ENCODE measurements at regions not wholly inside any gene's neighbourhood (a gene's known extent, or its start where the extent isn't known, plus 50 kb on each side); places are given as distances from the start of the nearest gene placed in this dataset.

DNA sequence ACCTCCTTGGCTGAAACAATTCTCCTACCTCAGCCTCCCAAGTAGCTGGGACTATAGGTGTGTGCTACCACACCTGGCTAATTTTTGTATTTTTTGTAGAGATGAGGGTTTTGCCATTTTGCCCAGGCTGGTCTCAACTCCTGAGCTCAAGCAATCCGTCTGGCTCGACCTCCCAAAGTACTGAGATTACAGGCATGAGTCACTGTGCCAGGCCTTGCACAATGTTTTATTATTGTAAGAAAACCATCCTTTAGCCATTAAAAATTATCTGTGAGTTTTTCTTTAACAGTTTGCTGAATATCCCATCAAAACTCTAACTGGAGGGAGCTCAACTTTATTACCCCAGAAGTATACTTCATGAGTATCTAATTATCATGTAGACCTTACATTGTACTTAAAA lies 900.3 kb downstream of the PCDH7 start:
- TF ChIP-seq EZH2phosphoT487 (IDR thresholded peaks at IDR 0.05; ENCODE audit: borderline replicate concordance, low read depth, low read length), result no peak
- TF ChIP-seq, protein P1, sequence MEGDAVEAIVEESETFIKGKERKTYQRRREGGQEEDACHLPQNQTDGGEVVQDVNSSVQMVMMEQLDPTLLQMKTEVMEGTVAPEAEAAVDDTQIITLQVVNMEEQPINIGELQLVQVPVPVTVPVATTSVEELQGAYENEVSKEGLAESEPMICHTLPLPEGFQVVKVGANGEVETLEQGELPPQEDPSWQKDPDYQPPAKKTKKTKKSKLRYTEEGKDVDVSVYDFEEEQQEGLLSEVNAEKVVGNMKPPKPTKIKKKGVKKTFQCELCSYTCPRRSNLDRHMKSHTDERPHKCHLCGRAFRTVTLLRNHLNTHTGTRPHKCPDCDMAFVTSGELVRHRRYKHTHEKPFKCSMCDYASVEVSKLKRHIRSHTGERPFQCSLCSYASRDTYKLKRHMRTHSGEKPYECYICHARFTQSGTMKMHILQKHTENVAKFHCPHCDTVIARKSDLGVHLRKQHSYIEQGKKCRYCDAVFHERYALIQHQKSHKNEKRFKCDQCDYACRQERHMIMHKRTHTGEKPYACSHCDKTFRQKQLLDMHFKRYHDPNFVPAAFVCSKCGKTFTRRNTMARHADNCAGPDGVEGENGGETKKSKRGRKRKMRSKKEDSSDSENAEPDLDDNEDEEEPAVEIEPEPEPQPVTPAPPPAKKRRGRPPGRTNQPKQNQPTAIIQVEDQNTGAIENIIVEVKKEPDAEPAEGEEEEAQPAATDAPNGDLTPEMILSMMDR (conservative IDR thresholded peaks at IDR 0.05; ENCODE audit: low read length), result no peak
- Histone ChIP-seq H4K20me1 (ENCODE audit: insufficient read depth, low read length) (no peaks in the 10 kb centered on the region), H3K36me3 (ENCODE audit: insufficient read depth, low read length) (no peaks in the 10 kb centered on the region), H3K9me2 (ENCODE audit: insufficient read depth, low read length) (no peaks in the 10 kb centered on the region), H3K27ac (ENCODE audit: low read depth, low read length, poor library complexity, severe bottlenecking) (no peak overlapping the region), H3K4me1 (ENCODE audit: insufficient read depth, low read length, poor library complexity, severe bottlenecking) (no peaks in the 10 kb centered on the region), H3K79me2 (ENCODE audit: insufficient read depth, low read depth, low read length) (no peaks in the 10 kb centered on the region), H2AFZ (ENCODE audit: low read length) (no peak overlapping the region), H3K9me3 (ENCODE audit: low read length) (no peaks in the 10 kb centered on the region), H3K4me3 (ENCODE audit: low read depth, low read length, poor library complexity, severe bottlenecking) (no peak overlapping the region), H3K4me2 (ENCODE audit: low read length) (no peak overlapping the region)
- ChIA-PET POLR2A (interaction anchor here (0.7 kb wide), 1 partner anchor 15 kb away, joined by 5 read pairs; no protein-coding TSS in a partner anchor), CTCF (ENCODE audit: unreplicated experiment) (no interaction called here)
- intact Hi-C loops (cut with micrococcal nuclease; ENCODE audit: unreplicated experiment), result no loop called here
- BruUV-seq (replicated peaks), result no TSS peak
- no peak for DNase-seq (ENCODE audit: low spot score)

DNA sequence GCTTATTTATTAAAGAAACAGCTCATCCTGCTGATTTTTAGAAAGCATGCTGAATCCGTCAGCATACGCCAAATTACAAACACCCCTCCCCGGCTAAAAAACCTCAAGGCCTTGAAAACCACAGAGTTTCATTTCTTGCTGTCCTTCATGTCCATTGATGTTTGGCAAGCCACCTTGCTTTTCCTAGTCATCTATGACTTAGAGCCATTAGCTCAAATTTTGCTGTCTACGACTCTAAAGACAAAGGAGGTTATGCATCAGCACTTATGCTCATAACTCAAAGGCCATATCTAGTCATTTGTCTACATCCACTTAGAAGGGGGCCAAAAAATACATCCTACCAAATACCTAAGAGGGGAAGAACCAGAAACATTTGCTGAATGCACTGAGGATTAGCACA lies 925.1 kb downstream of the PCDH7 start:
- ChIA-PET POLR2A (no interaction called here), CTCF (ENCODE audit: unreplicated experiment) (no interaction called here)
- H3K36me3 ChIP-seq (ENCODE audit: insufficient read depth, low read length), result no peaks in the 10 kb centered on the region
- H3K27ac ChIP-seq (ENCODE audit: low read depth, low read length, poor library complexity, severe bottlenecking), result no peak overlapping the region
- no peak for DNase-seq (ENCODE audit: low spot score)
- H3K9me3 ChIP-seq (ENCODE audit: low read length), result no peaks in the 10 kb centered on the region
- no peaks in the 10 kb centered on the region for H4K20me1 ChIP-seq (ENCODE audit: insufficient read depth, low read length)
- intact Hi-C loops (cut with micrococcal nuclease; ENCODE audit: unreplicated experiment), result no loop called here
- no peak overlapping the region for H2AFZ ChIP-seq (ENCODE audit: low read length)
- no peaks in the 10 kb centered on the region for H3K9me2 ChIP-seq (ENCODE audit: insufficient read depth, low read length)
- no peaks in the 10 kb centered on the region for H3K4me1 ChIP-seq (ENCODE audit: insufficient read depth, low read length, poor library complexity, severe bottlenecking)
- TF ChIP-seq, protein P1 (conservative IDR thresholded peaks at IDR 0.05; ENCODE audit: low read length), result no peak
- TF ChIP-seq EZH2phosphoT487 (IDR thresholded peaks at IDR 0.05; ENCODE audit: borderline replicate concordance, low read depth, low read length), result no peak
- H3K4me3 ChIP-seq (ENCODE audit: low read depth, low read length, poor library complexity, severe bottlenecking), result no peak overlapping the region
- no peaks in the 10 kb centered on the region for H3K79me2 ChIP-seq (ENCODE audit: insufficient read depth, low read depth, low read length)
- no TSS peak for BruUV-seq (replicated peaks)
- H3K4me2 ChIP-seq (ENCODE audit: low read length), result no peak overlapping the region

DNA sequence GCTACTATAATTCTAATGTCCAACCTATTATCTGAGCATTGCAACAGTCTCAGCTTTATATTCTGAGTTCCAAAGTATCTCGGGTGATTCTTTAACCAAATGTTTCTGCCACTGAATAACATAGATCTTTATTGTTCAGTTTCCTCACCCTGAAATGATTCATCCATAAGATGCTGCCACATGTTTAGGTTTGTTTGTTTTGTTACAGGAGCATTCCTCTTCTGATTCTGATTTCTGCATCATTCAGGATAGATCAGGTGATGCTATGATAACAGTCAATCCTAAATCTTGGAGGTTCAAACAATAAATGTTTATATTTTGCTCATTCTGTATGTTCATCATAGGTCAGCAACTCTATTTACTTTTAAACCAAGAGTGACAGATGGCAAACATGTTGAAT lies 927.6 kb downstream of the PCDH7 start:
- TF ChIP-seq, protein P1 (conservative IDR thresholded peaks at IDR 0.05; ENCODE audit: low read length), result no peak
- TF ChIP-seq EZH2phosphoT487 (IDR thresholded peaks at IDR 0.05; ENCODE audit: borderline replicate concordance, low read depth, low read length), result no peak

More for the DNA sequence above, 927.6 kb downstream of the PCDH7 start:
- no peaks in the 10 kb centered on the region for H3K36me3 ChIP-seq (ENCODE audit: insufficient read depth, low read length)
- intact Hi-C loops (cut with micrococcal nuclease; ENCODE audit: unreplicated experiment), result no loop called here
- H3K9me3 ChIP-seq (ENCODE audit: low read length), result no peaks in the 10 kb centered on the region
- POLR2A ChIA-PET, result interaction anchor here (0.6 kb wide), 1 partner anchor 150 kb away, joined by 3 read pairs; no protein-coding TSS in a partner anchor
- no peaks in the 10 kb centered on the region for H3K79me2 ChIP-seq (ENCODE audit: insufficient read depth, low read depth, low read length)
- H3K27ac ChIP-seq (ENCODE audit: low read depth, low read length, poor library complexity, severe bottlenecking), result no peak overlapping the region
- H3K4me2 ChIP-seq (ENCODE audit: low read length), result no peak overlapping the region
- CTCF ChIA-PET (ENCODE audit: unreplicated experiment), result no interaction called here
- H4K20me1 ChIP-seq (ENCODE audit: insufficient read depth, low read length), result no peaks in the 10 kb centered on the region
- no TSS peak for BruUV-seq (replicated peaks)
- H3K9me2 ChIP-seq (ENCODE audit: insufficient read depth, low read length), result no peaks in the 10 kb centered on the region
- H3K4me3 ChIP-seq (ENCODE audit: low read depth, low read length, poor library complexity, severe bottlenecking), result no peak overlapping the region
- H2AFZ ChIP-seq (ENCODE audit: low read length), result no peak overlapping the region
- H3K4me1 ChIP-seq (ENCODE audit: insufficient read depth, low read length, poor library complexity, severe bottlenecking), result no peaks in the 10 kb centered on the region
- no peak for DNase-seq (ENCODE audit: low spot score)
